H1 (cell line): ENCODE measurements at regions not wholly inside any gene's neighbourhood (a gene's known extent, or its start where the extent isn't known, plus 50 kb on each side); places are given as distances from the start of the nearest gene placed in this dataset.

Experiments
- CTCF ChIA-PET: fragments of 300-600 bp; sonication (Branson Sonifier 250); formaldehyde crosslinking; loops from one replicate; lab custom pipeline; 2021; ENCODE audit not compliant: partially characterized antibody; lab: Charles Lee
- POLR2A ChIA-PET: fragments of 300-600 bp; sonication (Branson Sonifier 250); formaldehyde crosslinking; loops from one replicate; lab custom pipeline; 2021; ENCODE audit warnings: inconsistent platforms; ENCODE audit not compliant: partially characterized antibody; lab: Charles Lee
- DNase-seq, 2 experiments: peaks; one replicate each; pipeline versions ENCODE4 v3.0.0 to v3.0.0-alpha.2; 2010 to 2022; ENCODE audit warnings: low spot score in 2 of 2, low read depth in 1 of 2, mixed read lengths in 1 of 2
- FAIRE-seq: peaks from 2 replicates; lab custom pipeline; 2011; peaks lifted over from hg19 to GRCh38; lab: Jason Lieb, UNC
- H2AFZ ChIP-seq: 2 replicates; pipeline ENCODE4 v1.8.1; 2012; ENCODE audit warnings: low read length, inconsistent platforms
- H2AK5ac ChIP-seq: 2 replicates; pipeline ENCODE4 v1.6.1; 2013; ENCODE audit warnings: low read depth, low read length
- H2BK120ac ChIP-seq: replicated peaks from 2 replicates; pipeline ENCODE3; 2013; ENCODE audit warnings: low read depth, low read length, inconsistent platforms
- H2BK12ac ChIP-seq: 2 replicates; pipeline ENCODE4 v1.6.1; 2013; ENCODE audit warnings: low read depth, low read length
- H2BK15ac ChIP-seq: 2 replicates; pipeline ENCODE4 v1.6.1; 2013; ENCODE audit warnings: low read length
- H2BK20ac ChIP-seq: 2 replicates; pipeline ENCODE4 v1.6.1; 2013; ENCODE audit warnings: low read length
- H2BK5ac ChIP-seq: 2 replicates; pipeline ENCODE4 v1.6.1; 2013; ENCODE audit warnings: low read depth, low read length
- H3K14ac ChIP-seq: 2 replicates; pipeline ENCODE4 v1.6.1; 2013; ENCODE audit warnings: inconsistent platforms; ENCODE audit not compliant: insufficient read length
- H3K18ac ChIP-seq: 2 replicates; pipeline ENCODE4 v1.6.1; 2013; ENCODE audit warnings: low read length; ENCODE audit errors: extremely low read depth
- H3K23ac ChIP-seq: 2 replicates; pipeline ENCODE4 v1.6.1; 2013; ENCODE audit warnings: inconsistent platforms; ENCODE audit not compliant: insufficient read length
- H3K23me2 ChIP-seq: 2 replicates; pipeline ENCODE4 v1.6.1; 2013; ENCODE audit warnings: low read depth, low read length
- H3K27ac ChIP-seq: 2 replicates; pipeline ENCODE4 v1.6.1; 2011; ENCODE audit warnings: low read depth, low read length, inconsistent platforms
- H3K27me3 ChIP-seq, 4 experiments: replicated peaks in 1 of 4; 1 replicate in 1 of 4; 2 replicates in 3 of 4; pipeline versions ENCODE4 v1.6.1 to v1.8.1; 2011 to 2013; ENCODE audit warnings: low read length in 3 of 4, mild to moderate bottlenecking in 3 of 4, inconsistent platforms in 2 of 4, mixed read lengths in 2 of 4, moderate library complexity in 1 of 4; ENCODE audit not compliant: control insufficient read depth in 3 of 4, insufficient read depth in 3 of 4; ENCODE audit errors: extremely low read depth in 1 of 4
- H3K36me3 ChIP-seq, 4 experiments: 2 replicates each; pipeline versions ENCODE4 v1.6.1 to v1.8.1; 2011 to 2013; ENCODE audit warnings: mild to moderate bottlenecking in 4 of 4, low read length in 3 of 4, moderate library complexity in 2 of 4, control low read depth in 1 of 4, inconsistent platforms in 1 of 4; ENCODE audit not compliant: insufficient read depth in 4 of 4, control insufficient read depth in 2 of 4
- H3K4ac ChIP-seq: replicated peaks from 2 replicates; pipeline ENCODE3; 2013; ENCODE audit warnings: low read length, low read depth, mixed read lengths, inconsistent platforms; ENCODE audit not compliant: insufficient read length
- H3K4me1 ChIP-seq, 4 experiments: replicated peaks in 1 of 4; 1 replicate in 1 of 4; 2 replicates in 3 of 4; pipeline versions ENCODE4 v1.6.1 to v1.8.1; 2011 to 2013; ENCODE audit warnings: low read length in 3 of 4, inconsistent platforms in 2 of 4, mixed read lengths in 1 of 4; ENCODE audit not compliant: insufficient read depth in 4 of 4, control insufficient read depth in 3 of 4
- H3K4me2 ChIP-seq, 2 experiments: 2 replicates each; pipeline versions ENCODE4 v1.6.1 to v1.8.1; 2011 to 2013; ENCODE audit warnings: low read depth in 2 of 2, low read length in 2 of 2, control low read depth in 1 of 2, inconsistent platforms in 1 of 2, mild to moderate bottlenecking in 1 of 2; ENCODE audit not compliant: insufficient read depth in 1 of 2
- H3K4me3 ChIP-seq, 4 experiments: fragments of 200-600, 300-600 bp in 1 of 4; sonication (generic), shearing (Covaris generic), sonication (Bioruptor Twin) in 1 of 4; 2 replicates each; pipeline versions ENCODE4 v1.5.1 to v1.8.1; 2011 to 2016; ENCODE audit warnings: low read length in 4 of 4, low read depth in 3 of 4, control low read depth in 2 of 4, inconsistent platforms in 2 of 4, mild to moderate bottlenecking in 2 of 4, mixed read lengths in 1 of 4, moderate library complexity in 1 of 4; ENCODE audit not compliant: insufficient read depth in 2 of 4; ENCODE audit errors: extremely low read depth in 1 of 4
- H3K56ac ChIP-seq: replicated peaks from 2 replicates; pipeline ENCODE3; 2013; ENCODE audit warnings: low read depth, mild to moderate bottlenecking, mixed read lengths, low read length, inconsistent platforms; ENCODE audit not compliant: insufficient read length
- H3K79me1 ChIP-seq: 2 replicates; pipeline ENCODE4 v1.6.1; 2013; ENCODE audit warnings: low read depth, low read length, control low read depth
- H3K79me2 ChIP-seq, 2 experiments: 2 replicates each; pipeline versions ENCODE4 v1.6.1 to v1.8.1; 2012 to 2013; ENCODE audit warnings: low read length in 2 of 2, mild to moderate bottlenecking in 2 of 2, inconsistent platforms in 1 of 2; ENCODE audit not compliant: insufficient read depth in 2 of 2, control insufficient read depth in 1 of 2
- H3K9ac ChIP-seq, 4 experiments: replicated peaks in 1 of 4; 1 replicate in 1 of 4; 2 replicates in 3 of 4; pipeline versions ENCODE4 v1.6.1 to v1.8.1; 2011 to 2013; ENCODE audit warnings: low read depth in 3 of 4, low read length in 3 of 4, control low read depth in 2 of 4, mild to moderate bottlenecking in 2 of 4, moderate library complexity in 2 of 4, inconsistent platforms in 1 of 4; ENCODE audit errors: extremely low read depth in 1 of 4
- H3K9me3 ChIP-seq, 2 experiments: 2 replicates each; pipeline versions ENCODE4 v1.6.1 to v1.8.1; 2012 to 2013; ENCODE audit warnings: mild to moderate bottlenecking in 2 of 2, moderate library complexity in 2 of 2, control low read depth in 1 of 2, inconsistent platforms in 1 of 2, low read depth in 1 of 2, low read length in 1 of 2, mixed read lengths in 1 of 2; ENCODE audit not compliant: insufficient read depth in 2 of 2
- H4K20me1 ChIP-seq, 2 experiments: replicated peaks in 1 of 2; 2 replicates each; pipeline versions ENCODE3 to v1.8.1; 2011 to 2013; ENCODE audit warnings: inconsistent platforms in 2 of 2, low read length in 2 of 2, mild to moderate bottlenecking in 1 of 2; ENCODE audit not compliant: insufficient read depth in 2 of 2, control insufficient read depth in 1 of 2
- H4K5ac ChIP-seq: 2 replicates; pipeline ENCODE4 v1.6.1; 2013; ENCODE audit warnings: low read length, low read depth, mixed read lengths, inconsistent platforms; ENCODE audit not compliant: insufficient read length
- H4K8ac ChIP-seq: 2 replicates; pipeline ENCODE4 v1.8.0; 2013; ENCODE audit warnings: mild to moderate bottlenecking, moderate library complexity, low read length, inconsistent platforms; ENCODE audit not compliant: insufficient read depth; ENCODE audit errors: extremely low read depth
- H4K91ac ChIP-seq: replicated peaks from 2 replicates; pipeline ENCODE3; 2013; ENCODE audit warnings: low read length, mixed read lengths, inconsistent platforms; ENCODE audit not compliant: insufficient read length
- CBX5 ChIP-seq: fragments of 300-800, 300-1000 bp; sonication (generic); IDR thresholded peaks from 2 replicates; pipeline ENCODE4 v1.7.1; 2016; ENCODE audit warnings: antibody characterized with exemption, low read length, low read depth
- CHD1 ChIP-seq: IDR thresholded peaks from 2 replicates; pipeline ENCODE4 v1.6.1; 2012; ENCODE audit warnings: low read depth, low read length, improper control_type of control experiment
- GTF2F1 ChIP-seq: IDR thresholded peaks from 2 replicates; pipeline ENCODE4 v1.6.1; 2012; ENCODE audit warnings: low read depth, low read length, improper control_type of control experiment, borderline replicate concordance
- KDM1A ChIP-seq: fragments of 200-600, 300-600 bp; sonication (generic); IDR thresholded peaks from 2 replicates; pipeline ENCODE4 v1.7.1; 2016; ENCODE audit warnings: mild to moderate bottlenecking, low read length, borderline replicate concordance
- NRF1 ChIP-seq: IDR thresholded peaks from 2 replicates; pipeline ENCODE4 v1.6.1; 2011; ENCODE audit warnings: mild to moderate bottlenecking, low read depth, low read length, improper control_type of control experiment
- RBBP5 ChIP-seq: IDR thresholded peaks from 2 replicates; pipeline ENCODE4 v1.7.1; 2012; ENCODE audit warnings: low read depth, mild to moderate bottlenecking, inconsistent platforms, low read length, moderate library complexity, borderline replicate concordance
- TAF1 ChIP-seq: IDR thresholded peaks from 2 replicates; pipeline ENCODE4 v1.6.1; 2011; ENCODE audit warnings: mild to moderate bottlenecking, low read depth, low read length
- TAF7 ChIP-seq: optimal IDR thresholded peaks from 2 replicates; pipeline ENCODE3; 2011; ENCODE audit warnings: low read depth, mild to moderate bottlenecking, inconsistent platforms, low read length, moderate library complexity, borderline replicate concordance
- TCF12 ChIP-seq: IDR thresholded peaks from 2 replicates; pipeline ENCODE4 v1.6.1; 2011; ENCODE audit warnings: low read depth, mild to moderate bottlenecking, low read length
- YY1 ChIP-seq: IDR thresholded peaks from 2 replicates; pipeline ENCODE4 v1.6.1; 2011; ENCODE audit warnings: low read depth, mild to moderate bottlenecking, low read length
- WGBS, 2 experiments: shearing (Covaris generic) in 1 of 2; methylation state at CpG; one replicate each; pipeline versions ENCODE4 v1.1.6 to v1.1.7; 2013 to 2015; ENCODE audit warnings: low lambda C conversion rate in 2 of 2, mixed read lengths in 2 of 2, inconsistent platforms in 1 of 2, low coverage in 1 of 2, missing lambda C conversion rate in 1 of 2; ENCODE audit not compliant: insufficient replicate concordance in 2 of 2, insufficient coverage in 1 of 2, insufficient read length in 1 of 2; ENCODE audit errors: extremely low coverage in 1 of 2, missing lambda C conversion rate in 1 of 2; 5-methylcytosine and 5-hydroxymethylcytosine counted together
- TF ChIP-seq, protein P1 (sequence below): IDR thresholded peaks from 2 replicates; pipeline ENCODE4 v1.6.1; 2011; ENCODE audit warnings: low read depth, mild to moderate bottlenecking, low read length; ENCODE audit not compliant: insufficient read depth

- Histone ChIP-seq H2BK20ac (no peak overlapping the region), H3K36me3 (no peaks in the 10 kb centered on the region), H2BK120ac (no peak overlapping the region), H2BK15ac (no peak overlapping the region), H3K4me3 (no peak overlapping the region), H3K4ac (no peak overlapping the region), H4K20me1 (no peaks in the 10 kb centered on the region), H2BK5ac (no peak overlapping the region), H3K14ac (no peak overlapping the region), H3K56ac (no peak overlapping the region), H2AFZ (no peak overlapping the region), H3K4me1 (peaks cover 0 to 9% (median 0%) of the 10 kb centered on the region in 4 experiments; a peak in 3 of 7 replicates), H2AK5ac (no peak overlapping the region)
- CTCF ChIA-PET = interaction anchor here (1.2 kb wide), 1 partner anchor 56 kb away, joined by 3 read pairs; no protein-coding TSS in a partner anchor
- FAIRE-seq (no peak), DNase-seq (no peak)
- TF ChIP-seq CBX5 (no peak), TAF7 (no peak), KDM1A (no peak), YY1 (no peak), TAF1 (no peak), GTF2F1 (no peak), NRF1 (no peak), RBBP5 (no peak), TCF12 (no peak), CHD1 (no peak)
- TF ChIP-seq, protein P1, sequence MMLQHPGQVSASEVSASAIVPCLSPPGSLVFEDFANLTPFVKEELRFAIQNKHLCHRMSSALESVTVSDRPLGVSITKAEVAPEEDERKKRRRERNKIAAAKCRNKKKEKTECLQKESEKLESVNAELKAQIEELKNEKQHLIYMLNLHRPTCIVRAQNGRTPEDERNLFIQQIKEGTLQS = no peak
- TF ChIP-seq, all 59 proteins: peak for 0
- 98% methylated on average over 5 of the region's 5 CpGs; no CpG with 5 or more reads in 1 of the 2 experiments for WGBS, 2 experiments
- Histone ChIP-seq H3K79me2 (no peaks in the 10 kb centered on the region), H3K18ac (no peak overlapping the region), H3K27ac (no peak overlapping the region), H2BK12ac (no peak overlapping the region), H3K79me1 (no peaks in the 10 kb centered on the region), H3K23ac (no peak overlapping the region), H3K4me2 (no peak overlapping the region), H3K23me2 (no peaks in the 10 kb centered on the region), H4K5ac (no peak overlapping the region), H3K9me3 (peaks cover 0 to 6% of the 10 kb centered on the region in 2 experiments; a peak in 1 of 4 replicates), H4K91ac (no peak overlapping the region), H4K8ac (no peak overlapping the region), H3K27me3 (peaks cover 0 to 2% (median 0%) of the 10 kb centered on the region in 4 experiments; a peak in 2 of 7 replicates), H3K9ac (no peak overlapping the region)
- POLR2A ChIA-PET = no interaction called here
These were observed 135.0 kb upstream of the FOXF1 start for GRCh38 chr16:86375364-86375763.
